Erythroblast (primary cell): ENCODE measurements at regions not wholly inside any gene's neighbourhood (a gene's known extent, or its start where the extent isn't known, plus 50 kb on each side); places are given as distances from the start of the nearest gene placed in this dataset.
A peak's percentile ranks its signal among the peaks of the same experiment; 100 is the strongest.
"Not testable (repeated sequence)": the region's sequence is repeated elsewhere in the genome, so short reads cannot be mapped to it uniquely, and the experiment has no call there.

Experiments
- DNase-seq, 2 experiments: peaks; one replicate each; lab custom pipeline; 2025; lab: John Stamatoyannopoulos, UW
- GATA1 ChIP-seq: IDR thresholded peaks from 2 replicates; pipeline ENCODE4 v1.6.1; 2011; ENCODE audit warnings: low read depth, mild to moderate bottlenecking, control low read depth, low read length, moderate library complexity
- POLR2A ChIP-seq: IDR thresholded peaks from 2 replicates; pipeline ENCODE4 v1.6.1; 2011; ENCODE audit warnings: mild to moderate bottlenecking, low read length

- TF ChIP-seq GATA1 (no peak), POLR2A (no peak)
- DNase-seq: no peak
Observed at GRCh38 chr16:72644911-72645310, 403.0 kb downstream of the ZFHX3 start.

DNA sequence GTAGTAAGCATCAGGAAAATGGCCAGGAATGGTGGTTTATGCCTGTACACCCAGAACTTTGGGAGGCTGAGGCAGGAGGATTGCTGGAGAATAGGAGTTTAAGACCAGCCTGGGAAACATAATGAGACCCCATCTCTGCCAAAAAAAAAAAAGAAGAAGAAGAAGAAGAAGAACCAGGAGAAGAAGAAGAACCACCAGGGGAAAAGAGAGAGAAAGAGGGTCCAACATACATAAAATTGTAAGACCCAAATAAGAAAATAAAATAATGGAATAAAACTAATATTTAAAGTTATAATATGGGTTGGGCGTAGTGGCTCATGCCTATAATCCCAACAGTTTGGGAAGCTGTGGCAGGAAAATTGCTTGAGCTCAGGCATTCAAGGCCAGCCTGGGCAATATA lies 408.4 kb downstream of the ZFHX3 start:
- peak; percentile 20 to 24 for DNase-seq
- TF ChIP-seq GATA1: no peak
- no peak for TF ChIP-seq POLR2A

- no peak for DNase-seq
- TF ChIP-seq POLR2A: no peak
- no peak for TF ChIP-seq GATA1
Observed at GRCh38 chr16:72637306-72637705, 410.6 kb downstream of the ZFHX3 start.

DNA sequence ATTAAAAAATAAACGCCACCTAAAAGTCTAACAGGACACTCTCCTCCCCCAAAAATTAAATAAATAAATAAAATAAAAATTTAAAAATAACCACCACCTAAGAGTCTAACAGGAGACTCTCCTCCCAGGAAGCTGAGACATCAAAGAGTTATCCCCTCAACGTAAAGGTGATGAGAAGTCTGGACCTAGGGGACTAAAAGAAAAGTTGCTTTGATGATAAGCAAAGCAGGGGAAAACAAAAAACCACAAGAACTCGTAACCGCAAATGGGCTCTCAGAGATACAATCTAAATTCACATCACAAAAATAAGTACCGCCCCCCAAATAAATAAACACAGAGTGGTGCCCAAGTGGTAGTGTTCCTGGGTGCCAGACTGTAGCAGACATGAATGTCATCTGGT lies 412.2 kb downstream of the ZFHX3 start:
- TF ChIP-seq POLR2A: no peak
- no peak for TF ChIP-seq GATA1
- no peak for DNase-seq

DNA sequence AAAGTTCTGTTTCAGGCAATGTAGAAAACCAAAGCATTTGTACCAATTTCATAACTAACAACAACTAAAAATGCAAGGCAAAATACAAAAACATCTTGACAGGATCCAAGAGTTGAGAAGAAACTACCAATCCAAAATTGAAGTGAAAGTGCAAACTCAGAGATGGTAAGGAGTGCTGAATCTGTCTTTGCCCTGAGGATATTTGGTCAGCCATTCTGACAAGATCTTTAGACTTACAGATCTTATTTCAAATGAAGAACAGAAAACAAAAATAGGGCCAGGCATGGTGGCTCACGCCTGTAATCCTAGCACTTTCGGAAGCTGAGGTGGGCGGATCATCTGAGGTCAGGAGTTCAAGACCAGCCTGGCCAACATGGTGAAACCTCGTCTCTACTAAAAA lies 412.8 kb downstream of the ZFHX3 start:
- no peak for TF ChIP-seq GATA1
- TF ChIP-seq POLR2A: no peak

DNA sequence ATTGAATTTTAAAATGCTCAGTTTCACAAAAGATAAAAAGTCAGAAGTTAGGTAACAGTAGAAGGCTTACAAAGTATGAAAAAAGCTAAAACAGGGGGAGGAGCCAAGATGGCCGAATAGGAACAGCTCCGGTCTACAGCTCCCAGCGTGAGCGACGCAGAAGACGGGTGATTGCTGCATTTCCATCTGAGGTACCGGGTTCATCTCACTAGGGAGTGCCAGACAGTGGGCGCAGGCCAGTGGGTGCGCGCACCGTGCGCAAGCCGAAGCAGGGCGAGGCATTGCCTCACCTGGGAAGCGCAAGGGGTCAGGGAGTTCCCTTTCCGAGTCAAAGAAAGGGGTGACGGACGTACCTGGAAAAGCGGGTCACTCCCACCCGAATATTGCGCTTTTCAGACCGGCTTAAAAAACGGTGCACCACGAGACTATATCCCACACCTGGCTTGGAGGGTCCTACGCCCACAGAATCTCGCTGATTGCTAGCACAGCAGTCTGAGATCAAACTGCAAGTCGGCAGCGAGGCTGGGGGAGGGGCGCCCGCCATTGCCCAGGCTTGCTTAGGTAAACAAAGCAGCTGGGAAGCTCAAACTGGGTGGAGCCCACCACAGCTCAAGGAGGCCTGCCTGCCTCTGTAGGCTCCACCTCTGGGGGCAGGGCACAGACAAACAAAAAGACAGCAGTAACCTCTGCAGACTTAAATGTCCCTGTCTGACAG lies 420.6 kb downstream of the ZFHX3 start:
- DNase-seq: not testable (repeated sequence)

More for the DNA sequence above, 412.8 kb downstream of the ZFHX3 start:
- DNase-seq: no peak

DNA sequence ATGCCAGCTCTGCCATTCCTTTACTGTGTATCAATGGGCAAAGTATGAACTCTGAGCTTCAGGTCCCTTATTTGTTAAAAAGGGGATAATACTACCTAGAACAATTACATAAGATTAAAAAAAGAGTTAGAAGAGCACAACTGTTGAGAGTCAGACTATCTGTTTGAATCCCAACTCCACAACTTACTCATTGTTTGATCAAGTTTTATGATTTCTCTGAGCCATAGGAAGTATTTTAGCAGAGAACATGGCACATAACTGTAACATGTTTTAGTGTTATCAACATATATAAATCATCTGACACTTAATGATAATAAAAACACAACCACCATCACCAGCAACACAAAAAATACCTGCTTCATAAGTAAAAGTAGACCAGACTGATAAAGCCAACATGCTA lies 421.3 kb downstream of the ZFHX3 start:
- TF ChIP-seq GATA1: no peak
- no peak for TF ChIP-seq POLR2A
- no peak for DNase-seq

DNA sequence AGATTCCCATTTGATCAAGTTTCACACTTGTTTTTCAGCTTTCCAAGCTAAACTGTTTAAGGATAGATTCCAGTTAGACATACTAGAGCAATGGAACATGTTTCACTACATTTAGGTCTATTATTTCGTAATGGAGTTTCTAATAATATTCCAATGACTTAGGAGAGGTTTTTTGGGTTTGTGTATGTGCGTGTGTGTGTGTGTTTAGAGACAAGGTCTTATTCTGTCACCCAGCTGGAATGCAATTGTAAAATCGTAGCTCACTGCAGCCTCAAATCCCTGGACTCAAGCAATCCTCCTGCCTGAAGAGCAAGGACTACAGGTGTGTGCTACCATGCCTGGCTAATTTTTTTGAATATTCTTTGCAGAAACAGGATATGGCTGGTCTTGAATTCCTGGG lies 426.3 kb downstream of the ZFHX3 start:
- no peak for DNase-seq
- TF ChIP-seq POLR2A: no peak
- TF ChIP-seq GATA1: no peak

GRCh38 chr16:72620853-72621252 lies 427.1 kb downstream of the ZFHX3 start:
- DNase-seq: no peak
- TF ChIP-seq POLR2A (no peak), GATA1 (no peak)

DNA sequence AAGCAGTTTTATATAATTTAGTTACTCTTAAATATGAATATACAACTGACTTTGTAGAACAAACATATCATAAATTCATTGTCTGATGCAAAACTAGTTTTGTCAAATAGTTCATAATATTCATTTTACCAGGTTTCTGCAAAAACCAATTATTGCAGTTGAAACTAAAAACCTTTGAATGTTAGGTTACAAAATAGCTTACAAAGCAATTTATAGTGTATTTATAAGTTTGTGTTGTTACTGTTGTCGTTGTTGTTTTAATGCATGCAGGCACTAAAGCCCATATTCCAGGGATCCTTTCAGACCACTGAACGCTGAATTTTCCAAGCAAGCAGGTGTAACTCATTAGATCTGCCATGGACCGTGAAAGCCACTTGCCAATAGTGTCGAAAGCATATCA lies 427.6 kb downstream of the ZFHX3 start:
- TF ChIP-seq GATA1 (no peak), POLR2A (no peak)
- DNase-seq: no peak

GRCh38 chr16:72615856-72616255 lies 432.1 kb downstream of the ZFHX3 start:
- DNase-seq: no peak
- TF ChIP-seq POLR2A: no peak
- TF ChIP-seq GATA1: no peak

GRCh38 chr16:72612718-72613117 lies 435.2 kb downstream of the ZFHX3 start:
- no peak for DNase-seq
- TF ChIP-seq POLR2A (no peak), GATA1 (no peak)

DNA sequence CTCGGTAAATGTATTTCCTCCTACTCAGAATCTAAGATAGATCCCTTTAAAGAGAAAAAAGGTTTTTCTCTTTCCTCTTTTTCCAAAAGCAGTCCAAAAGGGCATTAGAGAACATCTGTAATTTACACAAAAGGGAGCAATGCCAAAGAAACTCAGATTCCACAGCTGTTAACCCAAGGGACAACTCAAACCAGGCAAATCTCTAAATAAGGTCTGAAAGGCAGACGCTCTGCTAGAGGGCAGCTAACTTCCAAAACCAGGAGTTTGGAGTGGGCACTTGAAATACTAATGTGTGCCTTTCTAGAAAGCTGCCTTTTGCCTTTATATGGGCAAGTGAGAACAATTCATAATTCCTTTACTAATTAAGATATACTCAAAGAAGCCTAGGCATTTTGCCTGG lies 435.7 kb downstream of the ZFHX3 start:
- no peak for DNase-seq

DNA sequence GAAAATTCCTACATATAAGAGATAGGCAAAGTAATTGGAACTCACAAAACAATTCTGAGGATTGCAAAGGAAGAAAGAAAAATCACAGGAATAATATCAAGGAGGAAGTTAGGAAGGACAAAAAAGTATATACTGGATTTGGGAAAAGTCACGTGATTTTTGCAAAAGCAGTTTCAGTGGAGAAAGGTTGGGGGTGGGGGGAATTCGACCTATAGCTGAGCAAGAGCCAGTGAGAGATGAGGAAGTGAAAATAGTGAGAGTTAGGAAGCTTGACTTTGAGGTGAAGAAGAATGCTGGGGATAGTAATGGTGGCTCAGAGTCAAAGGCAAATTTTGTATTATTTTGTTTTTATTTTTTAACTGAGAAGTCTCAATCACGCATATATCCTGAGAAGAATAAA lies 438.0 kb upstream of the PMFBP1 start:
- DNase-seq: no peak
- no peak for TF ChIP-seq POLR2A
- TF ChIP-seq GATA1: no peak

More for the DNA sequence above, 435.7 kb downstream of the ZFHX3 start:
- no peak for TF ChIP-seq GATA1
- no peak for TF ChIP-seq POLR2A

DNA sequence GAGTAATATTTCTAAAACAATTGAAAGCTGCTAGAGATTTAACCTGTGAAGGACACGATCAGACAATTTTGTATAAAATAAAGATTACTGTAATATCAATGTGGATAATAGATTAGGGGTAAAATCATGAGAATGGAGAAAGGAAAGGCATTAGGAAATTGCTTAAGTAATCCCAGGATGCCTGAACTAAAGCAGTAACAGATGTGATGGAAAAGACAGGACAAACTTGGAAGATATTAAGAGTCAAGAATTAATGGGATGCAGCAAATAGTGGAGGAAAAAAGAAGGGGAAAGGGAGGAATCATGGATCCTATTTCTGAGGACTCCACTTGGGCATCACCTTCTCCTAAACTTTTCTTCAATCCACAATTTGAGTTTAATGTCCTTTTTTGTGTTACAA lies 437.1 kb upstream of the PMFBP1 start:
- TF ChIP-seq GATA1 (no peak), POLR2A (no peak)
- DNase-seq: no peak

- DNase-seq: no peak
Observed at GRCh38 chr16:72604375-72604774, 432.4 kb upstream of the PMFBP1 start.

More at GRCh38 chr16:72604375-72604774, 432.4 kb upstream of the PMFBP1 start:
- TF ChIP-seq GATA1 (no peak), POLR2A (no peak)
